Suprapubic skin (tissue), 3 donors: ENCODE measurements at regions not wholly inside any gene's neighbourhood (a gene's known extent, or its start where the extent isn't known, plus 50 kb on each side); places are given as distances from the start of the nearest gene placed in this dataset.

Experiments used
- CTCF ChIP-seq, 2 donors: fragments of 200-600 bp in 1 of 2; fragments of 450-650 bp in 1 of 2; sonication (generic) in 1 of 2; IDR thresholded peaks; one replicate each; pipeline ENCODE4 v1.5.1; 2016 to 2019; ENCODE audit warnings: antibody characterized with exemption in 2 of 2, mild to moderate bottlenecking in 1 of 2, moderate library complexity in 1 of 2
- EP300 ChIP-seq: sonication (generic); formaldehyde crosslinking; IDR thresholded peaks from one replicate; pipeline ENCODE4 v1.6.1; 2017; ENCODE audit warnings: antibody characterized with exemption
- POLR2A ChIP-seq, 2 donors: fragments of 450-650 bp; IDR thresholded peaks; one replicate each; pipeline ENCODE4 v1.6.1; 2017; ENCODE audit warnings: antibody characterized with exemption in 2 of 2, mild to moderate bottlenecking in 2 of 2, moderate library complexity in 2 of 2

GRCh38 chr6:90770778-90771177 is 183.9 kb upstream of the MAP3K7 start:
- TF ChIP-seq POLR2A (IDR thresholded peaks at IDR 0.05) (no peak), CTCF (IDR thresholded peaks at IDR 0.05) (no peak), EP300 (no peak)
